ENCODE measurements at regions not wholly inside any gene's neighbourhood (a gene's known extent, or its start where the extent isn't known, plus 50 kb on each side); places are given as distances from the start of the nearest gene placed in this dataset.

GRCh38 chr6:113009682-113010081, 662.6 kb downstream of the RFPL4B start:
- TF ChIP-seq CTCF (IDR thresholded peaks at IDR 0.05) (no peak), POLR2AphosphoS5 (IDR thresholded peaks at IDR 0.05) (no peak)
